ENCODE measurements at regions not wholly inside any gene's neighbourhood (a gene's known extent, or its start where the extent isn't known, plus 50 kb on each side); places are given as distances from the start of the nearest gene placed in this dataset.

DNA sequence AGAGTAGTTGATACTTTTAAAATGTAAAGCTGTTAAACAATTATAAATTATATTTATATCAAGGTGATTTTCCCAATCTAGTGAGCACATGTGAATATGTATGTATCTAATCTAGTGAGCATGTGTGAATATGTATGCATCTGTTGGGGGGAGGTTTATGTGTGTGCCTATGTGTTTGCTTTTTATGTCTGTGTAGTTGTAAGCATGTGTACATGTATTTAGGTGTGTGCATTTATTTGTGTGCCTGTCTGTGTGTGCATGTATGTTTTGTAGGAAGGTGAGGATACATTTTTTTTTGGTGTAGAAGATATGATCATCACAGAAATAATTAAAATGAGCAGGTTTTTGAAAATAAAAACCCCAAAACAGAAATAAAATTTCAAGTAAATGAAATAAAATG lies 318.9 kb upstream of the CHRM3 start:
- DNase-seq (ENCODE audit: low read depth, low spot score) (no peak), FAIRE-seq (no peak)
- H3K9me3 ChIP-seq (replicated peaks; ENCODE audit: control insufficient read depth, insufficient read depth, low read length), result peaks cover 2% of the 10 kb centered on the region
- H3K36me3 ChIP-seq (ENCODE audit: control insufficient read depth in 2 of 2, extremely low read depth in 1 of 2, insufficient read depth in 2 of 2, low read length in 2 of 2), result no peaks in the 10 kb centered on the region
- dilution Hi-C loops (cut with MboI; ENCODE audit: extremely low pct_ligation_motif_present, low sequenced_read_pairs) (no loop called here), intact Hi-C loops (cut with micrococcal nuclease) (no loop called here)
- no peak overlapping the region for H3K4me2 ChIP-seq (ENCODE audit: insufficient read depth, low read length)
- H3K9ac ChIP-seq (replicated peaks; ENCODE audit: extremely low read depth, insufficient read depth, low read length), result no peak overlapping the region
- TF ChIP-seq MAX (IDR thresholded peaks at IDR 0.05; ENCODE audit: insufficient read depth, insufficient read length) (no peak), EZH2 (IDR thresholded peaks at IDR 0.05; ENCODE audit: borderline replicate concordance, low read depth, low read length, severe bottlenecking) (no peak), FOS (IDR thresholded peaks at IDR 0.05; ENCODE audit: borderline replicate concordance, insufficient read depth, low read length) (no peak), JUN (IDR thresholded peaks at IDR 0.05; ENCODE audit: borderline replicate concordance, insufficient read depth, insufficient read length, low read depth) (no peak), GATA2 (IDR thresholded peaks at IDR 0.05; ENCODE audit: insufficient read depth, insufficient read length, low read depth, low read length) (no peak), MYC (IDR thresholded peaks at IDR 0.05; ENCODE audit: low read depth, low read length) (no peak), CTCF (IDR thresholded peaks at IDR 0.05; ENCODE audit: extremely low read depth in 1 of 2, insufficient read depth in 1 of 2, low read depth in 1 of 2, low read length in 2 of 2) (no peak), POLR2AphosphoS5 (IDR thresholded peaks at IDR 0.05; ENCODE audit: insufficient read depth, low read depth, low read length) (no peak), POLR2A (IDR thresholded peaks at IDR 0.05; ENCODE audit: low read depth, low read length) (no peak)
- H3K79me2 ChIP-seq (ENCODE audit: control insufficient read depth, insufficient read depth, low read length), result no peaks in the 10 kb centered on the region
- H3K9me1 ChIP-seq (replicated peaks; ENCODE audit: control insufficient read depth, extremely low read depth, insufficient read depth, low read length), result no peaks in the 10 kb centered on the region
- no peak overlapping the region for H3K4me3 ChIP-seq (replicated peaks in 1 of 3; ENCODE audit: insufficient read depth in 1 of 3, low read depth in 1 of 3, low read length in 3 of 3)
- H4K20me1 ChIP-seq (replicated peaks; ENCODE audit: control insufficient read depth, extremely low read depth, insufficient read depth, low read length), result no peaks in the 10 kb centered on the region
- no peaks in the 10 kb centered on the region for H3K4me1 ChIP-seq (ENCODE audit: control insufficient read depth, extremely low read depth, insufficient read depth, low read length)
- H2AFZ ChIP-seq (ENCODE audit: low read depth, low read length), result no peak overlapping the region
- no peaks in the 10 kb centered on the region for H3K27me3 ChIP-seq (ENCODE audit: control insufficient read depth in 2 of 2, insufficient read depth in 2 of 2, low read length in 2 of 2)
- no TSS peak for BruUV-seq (replicated peaks)
- H3K27ac ChIP-seq (ENCODE audit: insufficient read depth, low read depth, low read length), result no peak overlapping the region
- POLR2A ChIA-PET, result no interaction called here
- CTCF ChIA-PET, result no interaction called here

All from endothelial cell of umbilical vein (primary cell).